ENCODE measurements at regions not wholly inside any gene's neighbourhood (a gene's known extent, or its start where the extent isn't known, plus 50 kb on each side); places are given as distances from the start of the nearest gene placed in this dataset.

DNA sequence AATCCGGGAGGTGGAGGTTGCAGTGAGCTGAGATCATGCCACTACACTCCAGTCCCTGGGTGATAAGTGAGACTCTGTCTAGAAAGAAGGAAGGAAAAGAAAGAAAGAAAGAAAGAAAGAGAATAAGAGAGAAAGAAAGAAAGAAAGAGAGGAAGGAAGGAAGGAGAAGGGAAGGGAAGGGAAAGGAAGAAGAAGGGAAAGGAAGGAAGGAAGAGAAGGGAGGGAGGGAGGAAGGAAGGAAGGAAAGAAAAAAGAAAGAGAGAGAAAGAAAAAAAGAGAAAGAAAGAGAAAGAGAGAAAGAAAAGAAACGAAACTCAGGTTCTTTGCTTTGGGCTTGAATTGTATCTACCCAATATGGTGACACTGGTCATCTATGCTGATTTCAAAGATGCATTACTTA is 102.3 kb upstream of the GATA6 start:
- H3K56ac ChIP-seq (ENCODE audit: extremely low read depth, insufficient read depth, low read length): no peak overlapping the region
- no peak overlapping the region for H2BK120ac ChIP-seq (ENCODE audit: low read depth, low read length)
- in situ Hi-C loops (cut with MboI; ENCODE audit: low sequenced_read_pairs) (no loop called here), dilution Hi-C loops (cut with HindIII; ENCODE audit: low sequenced_read_pairs, unreplicated experiment) (no loop called here), intact Hi-C loops (cut with micrococcal nuclease) (no loop called here)
- H3K4me2 ChIP-seq (ENCODE audit: low read depth, low read length): no peak overlapping the region
- ChIA-PET POLR2A (ENCODE audit: unreplicated experiment) (no interaction called here), CTCF (no interaction called here)
- no peak overlapping the region for H2BK5ac ChIP-seq (ENCODE audit: low read depth, low read length, poor library complexity, severe bottlenecking)
- H3K9me3 ChIP-seq (ENCODE audit: control insufficient read depth, insufficient read depth, low read length): no peaks in the 10 kb centered on the region
- no peaks in the 10 kb centered on the region for H3K36me3 ChIP-seq (ENCODE audit: control insufficient read depth, insufficient read depth, low read length)
- H4K8ac ChIP-seq (ENCODE audit: low read depth in 2 of 2, low read length in 2 of 2): no peak overlapping the region
- H3K9me1 ChIP-seq (ENCODE audit: insufficient read depth, low read length): no peaks in the 10 kb centered on the region
- no TSS peak for BruUV-seq (replicated peaks)
- no peaks in the 10 kb centered on the region; the same call in 1 of the 2 replicates for H4K20me1 ChIP-seq (ENCODE audit: insufficient read depth, low read length)
- 40% methylated on average over 1 of the region's 2 CpGs; no CpG with 5 or more reads in 1 of the 2 experiments for WGBS, 2 experiments (ENCODE audit: extremely low coverage in 2 of 2, insufficient read length in 1 of 2)
- peaks cover 32% of the 10 kb centered on the region for H3K27me3 ChIP-seq (ENCODE audit: control insufficient read depth, insufficient read depth, low read length)
- no peak overlapping the region for H3K23ac ChIP-seq (ENCODE audit: low read depth, low read length)
- H4K91ac ChIP-seq (ENCODE audit: insufficient read depth, low read depth, low read length): no peak overlapping the region
- no peak overlapping the region for H2AK5ac ChIP-seq (ENCODE audit: low read depth, low read length)
- H3K9ac ChIP-seq (ENCODE audit: low read depth, low read length): no peak overlapping the region
- no peak for DNase-seq
- no peak overlapping the region for H2BK15ac ChIP-seq (ENCODE audit: low read depth, low read length)
- no peak overlapping the region for H3K4me3 ChIP-seq (ENCODE audit: insufficient read depth, low read depth, low read length)
- H3K79me1 ChIP-seq (ENCODE audit: low read depth in 1 of 2, low read length in 2 of 2): no peaks in the 10 kb centered on the region
- no peak for ATAC-seq (ENCODE audit: low read depth)
- H2BK20ac ChIP-seq (ENCODE audit: low read depth, low read length): no peak overlapping the region
- no peak overlapping the region for H3K4ac ChIP-seq (ENCODE audit: low read depth, low read length)
- no peaks in the 10 kb centered on the region for H3K4me1 ChIP-seq (ENCODE audit: control insufficient read depth, insufficient read depth, low read length)
- H2AFZ ChIP-seq (replicated peaks; ENCODE audit: low read length, poor library complexity): no peak overlapping the region
- no peak for TF ChIP-seq SMC3 (IDR thresholded peaks at IDR 0.05; ENCODE audit: low read depth, low read length)
- no peak for TF ChIP-seq RFX5 (IDR thresholded peaks at IDR 0.05; ENCODE audit: low read depth, low read length)
- no peak overlapping the region for H3K14ac ChIP-seq (replicated peaks; ENCODE audit: low read depth, low read length)
- H3K27ac ChIP-seq (ENCODE audit: insufficient read depth, low read length): no peak overlapping the region
- no peak overlapping the region for H3K18ac ChIP-seq (ENCODE audit: low read depth, low read length)
- no peak overlapping the region for H4K5ac ChIP-seq (ENCODE audit: low read depth, low read length)
- H2AK9ac ChIP-seq (replicated peaks; ENCODE audit: low read depth, low read length, poor library complexity): no peak overlapping the region

Measured in IMR-90 (cell line).